Non-pigmented ciliary epithelial cell (primary cell): ENCODE measurements at regions not wholly inside any gene's neighbourhood (a gene's known extent, or its start where the extent isn't known, plus 50 kb on each side); places are given as distances from the start of the nearest gene placed in this dataset.
A peak's percentile ranks its signal among the peaks of the same experiment; 100 is the strongest.

Experiments used
- DNase-seq: peaks from one replicate; pipeline ENCODE4 v3.0.0-alpha.2; 2010; ENCODE audit warnings: low read depth

DNA sequence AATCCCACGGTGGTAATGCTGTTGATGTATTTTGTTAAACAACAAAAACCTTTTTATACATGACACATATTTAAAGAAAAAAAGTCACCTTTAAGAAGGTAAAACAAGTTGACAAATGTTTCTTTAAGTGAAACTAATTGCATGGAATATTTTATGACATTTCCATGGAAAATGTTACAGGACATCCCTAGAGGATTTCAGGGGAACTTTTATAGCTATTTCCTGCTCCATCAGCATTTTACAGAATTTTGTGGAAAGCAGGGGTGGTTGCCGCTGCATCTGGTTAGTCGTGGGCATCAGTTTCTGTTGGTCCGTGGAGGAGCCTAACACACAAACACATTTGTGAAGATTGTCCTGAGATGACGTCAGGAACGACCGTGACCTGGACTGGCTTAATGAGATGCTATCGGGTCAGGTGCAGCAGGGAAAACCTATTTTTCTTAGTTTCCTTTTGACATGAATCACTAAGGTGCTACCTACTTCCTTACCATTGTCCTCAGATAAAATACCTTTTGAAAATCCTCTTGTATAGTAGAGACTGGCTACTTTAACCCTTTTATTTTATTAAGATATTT lies 305.1 kb downstream of the MAP2K6 start:
- no peak for DNase-seq

DNA sequence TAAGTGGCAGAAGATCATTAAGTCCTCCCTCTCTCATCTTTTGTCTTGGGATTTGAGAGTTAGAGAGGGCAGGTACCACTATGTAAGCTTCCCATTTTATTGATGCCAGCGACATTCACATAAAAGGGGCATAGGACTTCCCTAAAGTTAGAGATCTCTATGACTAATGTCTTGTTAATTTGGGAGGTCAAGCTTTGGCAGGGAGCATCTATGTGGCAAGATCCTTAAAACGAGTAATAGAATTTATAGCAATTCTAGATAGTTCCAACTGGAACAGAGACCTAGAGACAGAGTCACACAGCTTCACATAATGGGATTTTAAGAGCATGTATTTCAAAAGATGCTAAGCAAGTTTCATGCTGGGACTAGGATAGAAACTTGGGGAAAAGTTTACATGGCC lies 308.0 kb downstream of the MAP2K6 start:
- no peak for DNase-seq

DNA sequence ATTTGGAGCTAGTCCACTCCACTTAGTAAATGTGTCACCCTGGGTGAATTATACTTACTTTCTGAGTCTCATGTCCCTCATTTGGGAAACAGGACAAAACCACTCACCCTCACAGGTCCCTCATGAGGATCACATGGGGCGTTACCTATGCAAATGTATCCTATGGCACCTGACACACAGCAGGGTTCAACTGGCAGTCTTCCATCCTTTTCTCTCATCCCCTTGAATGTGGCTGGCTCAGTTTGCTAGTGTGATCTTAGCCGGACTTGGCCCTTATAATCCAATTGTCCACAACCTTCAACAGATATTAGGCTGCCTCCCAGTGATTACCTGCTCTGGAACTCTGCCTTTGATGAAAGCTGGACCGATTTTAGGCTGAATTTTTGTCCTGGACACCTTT lies 308.8 kb downstream of the MAP2K6 start:
- DNase-seq, result no peak

DNA sequence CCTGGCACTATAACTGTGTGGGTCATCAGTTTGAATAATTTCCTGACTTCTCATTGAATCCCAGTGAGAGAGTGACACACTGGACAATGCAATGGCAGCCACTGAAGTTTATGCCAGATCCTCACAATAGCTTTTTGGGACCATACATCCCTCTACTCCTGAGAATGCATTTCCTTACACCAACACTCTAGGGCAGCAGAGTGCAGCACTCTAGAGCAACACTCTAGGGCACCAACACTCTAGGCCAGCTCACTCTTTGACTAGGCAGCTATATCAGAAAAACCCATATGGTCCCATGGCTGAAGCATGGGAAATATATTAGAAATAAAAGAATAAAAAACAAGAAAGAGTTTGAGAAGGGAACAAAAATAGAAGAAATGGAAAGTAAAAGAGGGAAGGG lies 309.2 kb downstream of the MAP2K6 start:
- DNase-seq, result no peak

DNA sequence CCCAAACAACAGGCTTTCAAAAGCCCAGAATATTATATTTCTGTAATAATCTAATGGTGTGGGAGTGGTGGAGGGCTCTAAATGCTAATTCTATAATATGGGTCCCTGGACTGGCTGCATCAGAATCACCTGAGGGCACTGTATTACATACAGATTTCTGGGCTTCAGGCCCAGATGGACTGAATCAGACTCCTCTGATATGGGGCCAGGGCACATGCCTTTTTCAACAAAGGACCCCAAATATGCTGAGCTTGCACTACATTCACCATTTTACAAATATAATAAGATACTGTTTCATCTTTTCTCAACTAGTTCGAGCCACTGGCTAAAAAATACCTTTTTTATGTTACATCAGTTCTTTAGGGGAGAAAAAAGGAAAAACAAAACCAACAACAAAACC lies 309.7 kb downstream of the MAP2K6 start:
- no peak for DNase-seq

DNA sequence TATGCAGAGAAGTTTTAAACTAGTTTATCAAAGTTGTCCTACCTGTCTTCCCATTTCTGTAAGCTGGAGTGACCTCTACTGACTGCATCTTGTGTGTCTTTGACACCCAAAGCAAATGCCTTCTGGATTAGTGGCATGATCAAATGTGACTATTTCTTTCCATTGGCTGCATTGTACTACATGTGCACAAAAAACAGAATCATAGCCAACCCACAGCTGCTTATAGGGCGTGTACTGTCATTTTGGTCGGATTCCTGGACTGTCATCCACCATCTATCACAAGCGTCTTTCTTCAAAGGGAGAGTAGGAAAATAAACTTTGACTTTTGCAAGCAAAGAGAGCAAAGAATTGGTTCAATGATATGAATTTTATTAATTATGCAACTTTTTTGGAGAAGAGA lies 310.6 kb downstream of the MAP2K6 start:
- DNase-seq, result no peak

DNA sequence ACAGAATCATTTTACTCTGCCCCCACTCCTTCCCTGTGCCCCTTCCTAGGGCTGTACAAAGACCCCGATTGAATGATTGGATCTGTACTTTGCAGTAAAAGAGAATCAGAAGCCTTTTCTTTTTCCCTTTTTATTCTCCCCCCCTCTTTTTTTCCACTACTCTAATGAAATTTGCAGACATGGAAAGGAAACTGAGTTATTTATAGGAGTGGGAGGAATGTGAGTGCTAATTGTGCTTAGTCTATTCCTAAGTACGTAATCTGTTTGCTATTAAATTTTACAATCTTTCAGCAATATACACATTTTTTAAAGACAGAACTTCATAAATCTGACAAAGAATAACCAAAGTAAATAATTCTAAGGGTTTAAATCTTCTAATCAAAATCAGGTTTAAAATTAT lies 314.3 kb downstream of the MAP2K6 start:
- DNase-seq, result no peak

DNA sequence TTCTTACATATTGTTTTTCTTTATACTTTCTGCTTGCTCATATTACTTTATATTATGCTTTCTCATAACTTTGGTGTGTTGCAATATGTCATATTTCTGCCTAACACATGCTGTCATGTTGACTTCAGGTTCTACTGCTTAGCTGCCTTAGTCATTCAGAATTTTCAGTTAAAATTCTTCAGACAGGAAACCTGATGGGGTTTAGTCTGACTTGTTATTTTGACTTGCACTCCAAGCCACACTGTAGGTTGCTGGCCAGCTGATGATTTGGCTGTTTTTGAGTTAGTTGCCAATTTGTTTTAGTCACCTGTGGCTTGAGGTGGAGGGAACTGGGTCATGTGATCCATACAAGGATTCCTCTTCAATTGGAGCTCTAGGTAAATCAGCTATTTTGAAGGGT lies 315.4 kb downstream of the MAP2K6 start:
- DNase-seq, result peak; percentile 38

DNA sequence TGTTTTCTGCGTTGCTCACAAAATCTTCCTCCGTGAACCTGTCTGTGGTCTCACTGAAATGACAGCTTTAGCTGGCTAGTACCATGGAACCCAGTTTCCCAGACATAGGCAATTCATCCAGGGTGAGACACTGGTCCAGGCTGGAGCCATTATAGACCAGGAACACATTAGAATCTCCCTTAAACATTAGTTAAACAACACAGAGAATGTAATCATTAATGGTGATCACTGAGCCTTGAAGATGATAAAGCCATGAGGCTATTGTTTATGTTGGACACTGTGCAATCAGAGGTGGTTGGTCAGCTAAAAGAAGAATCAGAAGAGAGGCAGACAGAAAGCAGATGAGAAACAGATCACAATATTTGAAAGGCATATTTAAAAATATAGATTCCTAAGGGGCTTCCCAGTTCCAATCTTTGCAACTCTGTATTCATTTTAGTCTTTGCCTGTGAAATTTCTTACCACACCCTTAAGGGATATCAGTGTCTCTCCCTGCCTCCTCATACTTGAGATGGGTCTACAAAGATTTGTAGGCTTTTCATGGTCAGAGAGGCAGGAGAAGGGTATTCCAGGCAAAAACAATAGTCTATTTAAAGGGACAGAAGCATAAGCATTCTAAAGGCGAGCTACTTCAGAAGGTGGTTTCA lies 317.9 kb downstream of the MAP2K6 start:
- no peak for DNase-seq

DNA sequence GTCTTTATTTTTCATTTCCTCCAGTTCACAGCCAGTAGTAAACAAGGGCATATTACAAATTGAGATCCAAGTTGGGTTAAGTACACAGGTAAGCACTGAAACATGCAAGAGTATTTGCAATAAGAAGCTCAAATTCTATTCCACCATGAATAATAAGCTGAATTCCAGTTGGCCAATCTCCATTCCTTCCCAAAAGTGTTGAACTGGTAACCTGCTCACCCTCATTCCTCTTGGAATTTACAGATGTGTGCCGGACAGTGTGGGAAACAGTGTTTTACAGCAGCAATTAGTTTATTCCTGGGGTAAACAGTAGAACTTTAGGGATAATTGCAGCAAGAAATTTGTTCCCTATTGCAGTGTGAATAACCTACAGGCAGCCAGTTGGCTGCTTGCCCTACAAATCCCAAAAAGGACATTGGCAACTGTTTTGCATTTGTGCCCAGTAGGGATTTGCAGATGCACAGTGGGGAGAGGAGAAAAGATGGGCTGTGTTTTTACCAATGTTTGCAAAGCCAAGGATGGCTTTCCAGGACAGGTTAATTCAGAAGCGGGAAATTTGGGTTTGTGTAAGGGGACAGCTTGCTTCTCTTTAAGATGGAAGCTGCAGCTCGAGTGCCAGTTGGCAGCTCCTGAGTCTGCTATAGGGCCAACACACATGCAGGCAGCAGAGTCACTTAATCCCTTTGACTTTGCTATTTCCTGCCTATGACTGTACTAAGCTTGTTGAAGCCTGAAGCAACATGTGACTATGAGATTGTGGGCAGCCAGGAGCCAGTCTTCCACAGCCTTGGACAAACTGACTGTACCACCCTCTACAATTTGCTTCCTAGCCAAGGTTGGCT lies 318.9 kb downstream of the MAP2K6 start:
- peak; percentile 61 for DNase-seq

DNA sequence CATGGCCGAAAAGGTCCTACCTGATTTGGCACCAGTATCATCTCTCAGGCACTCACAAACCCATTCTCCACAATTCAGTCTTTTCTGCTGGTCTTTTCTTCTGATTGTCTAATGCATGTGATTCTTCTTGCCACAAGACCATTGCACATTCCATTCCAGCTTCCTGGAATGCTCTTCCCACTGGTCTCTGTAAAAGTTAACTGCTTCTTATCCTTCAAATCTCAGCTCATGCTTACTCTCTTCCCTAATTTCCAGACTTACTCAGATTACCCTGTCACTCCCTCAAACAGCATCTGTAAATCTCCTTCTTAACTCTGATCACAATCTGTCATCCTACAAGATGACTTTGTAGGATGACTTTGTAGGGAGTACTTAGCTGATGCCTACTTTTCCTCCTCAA lies 320.2 kb downstream of the MAP2K6 start:
- no peak for DNase-seq

DNA sequence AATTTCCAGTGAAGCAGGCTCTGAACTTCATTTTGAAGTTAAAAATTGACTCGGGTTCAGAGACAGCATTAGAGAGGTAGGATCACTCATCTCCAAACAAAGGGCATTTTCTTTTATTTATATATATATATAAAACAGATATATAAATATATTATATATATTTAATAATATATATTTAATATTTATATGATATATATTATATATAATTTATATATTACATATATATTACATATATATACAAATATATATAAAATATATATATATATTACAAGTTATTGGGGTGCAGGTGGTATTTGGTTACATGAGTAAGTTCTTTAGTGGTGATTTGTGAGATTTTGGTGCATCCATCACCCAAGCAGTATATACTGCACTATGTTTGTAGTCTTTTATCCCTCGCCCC lies 320.8 kb downstream of the MAP2K6 start:
- DNase-seq, result no peak

DNA sequence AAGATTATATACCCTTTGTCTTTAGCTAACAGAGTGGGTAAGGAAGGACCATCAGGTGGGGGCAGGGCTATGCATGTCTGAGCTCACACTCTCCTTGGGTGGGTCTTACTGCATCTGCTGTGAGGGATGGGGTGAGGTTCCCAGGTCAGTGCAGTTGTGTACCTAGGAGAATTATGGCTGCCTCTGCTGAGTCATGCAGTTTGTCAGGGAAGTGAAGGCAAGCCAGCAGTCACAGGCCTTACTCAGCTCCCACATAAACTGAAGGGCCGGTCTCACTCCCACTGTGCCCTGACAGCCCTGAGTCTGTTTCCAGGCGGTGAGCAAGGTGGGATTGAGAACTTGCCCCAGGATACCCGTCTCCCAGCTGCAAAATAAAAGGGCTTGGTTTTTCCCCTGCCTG lies 328.6 kb downstream of the MAP2K6 start:
- DNase-seq, result no peak

DNA sequence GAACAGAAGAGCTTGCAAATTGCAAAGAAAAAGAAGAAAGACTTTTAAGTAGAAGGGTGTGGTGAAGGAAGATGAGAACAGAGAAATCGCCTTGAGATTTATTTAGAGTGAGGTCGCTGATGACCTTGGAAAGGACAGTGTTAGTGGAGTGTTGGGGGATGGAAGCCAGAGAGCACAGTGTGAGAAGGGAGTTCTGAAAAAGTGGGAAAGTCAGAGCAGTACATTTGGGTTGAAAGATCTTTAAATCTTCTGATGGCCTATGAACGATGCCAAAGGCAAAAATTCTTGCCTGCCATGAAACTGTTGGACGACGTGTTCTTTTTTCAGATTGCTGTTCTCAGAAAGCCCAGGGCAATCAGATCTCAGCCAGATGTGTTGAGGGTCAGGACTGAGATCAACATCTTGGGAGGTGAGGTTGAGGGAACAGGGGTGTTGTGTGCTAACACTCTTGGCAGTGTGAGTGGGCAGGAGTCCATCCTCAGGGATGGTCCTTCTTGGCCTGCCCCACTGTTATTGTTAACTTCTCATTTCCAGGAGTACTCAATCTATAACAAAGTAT lies 330.1 kb downstream of the MAP2K6 start:
- DNase-seq, result no peak

DNA sequence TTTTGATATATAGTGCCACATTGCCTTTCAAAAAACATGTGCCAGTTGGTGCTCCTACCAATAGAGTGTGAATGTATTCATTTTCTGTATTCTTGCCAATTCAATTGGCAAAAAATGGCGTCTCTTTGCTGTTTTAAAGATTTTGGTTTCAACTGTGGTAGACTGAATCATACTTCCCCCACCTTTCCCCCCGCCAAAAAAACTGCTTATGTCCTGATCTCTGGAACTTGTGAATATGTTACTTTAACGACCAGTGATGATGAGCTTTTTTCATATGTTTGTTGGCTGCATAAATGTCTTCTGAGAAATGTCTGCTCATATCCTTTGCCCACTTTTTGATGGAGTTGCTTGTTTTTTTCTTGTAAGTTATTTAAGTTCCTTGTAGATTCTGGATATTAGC lies 325.1 kb upstream of the KCNJ16 start:
- no peak for DNase-seq

DNA sequence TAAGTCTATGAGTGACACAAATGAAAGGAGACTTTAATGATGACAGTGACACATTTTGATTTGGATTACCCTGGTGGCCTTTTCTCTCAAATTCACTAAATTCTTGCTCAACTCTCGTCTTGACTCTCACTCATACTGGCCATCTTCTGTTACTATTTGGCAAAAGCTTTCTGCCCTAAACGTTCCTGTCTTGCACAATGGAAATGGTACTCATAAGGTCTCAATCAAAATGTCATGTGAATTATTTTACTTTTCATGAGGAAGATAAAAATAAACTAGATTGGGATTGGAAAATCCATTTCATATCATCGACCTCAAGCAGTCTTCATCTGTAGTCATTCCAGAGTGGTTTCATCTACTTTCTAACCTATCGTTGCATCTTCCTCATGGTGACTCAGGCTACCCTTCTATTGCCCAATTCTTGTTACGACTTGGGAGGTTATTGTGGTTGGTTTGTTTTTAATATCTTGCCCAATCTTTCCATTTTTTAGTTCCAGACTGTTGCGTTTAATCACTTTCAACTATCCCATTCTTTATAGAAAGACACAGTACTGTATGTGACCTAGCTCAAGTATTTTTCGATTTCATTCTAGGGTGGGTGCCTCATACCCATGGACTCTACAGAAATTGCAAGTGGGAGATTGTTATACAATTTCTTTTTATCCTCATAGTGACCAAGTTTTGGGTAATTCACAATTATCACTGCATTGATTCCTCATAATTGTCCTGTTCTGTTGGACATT lies 317.2 kb upstream of the KCNJ16 start:
- DNase-seq, result peak; percentile 84

DNA sequence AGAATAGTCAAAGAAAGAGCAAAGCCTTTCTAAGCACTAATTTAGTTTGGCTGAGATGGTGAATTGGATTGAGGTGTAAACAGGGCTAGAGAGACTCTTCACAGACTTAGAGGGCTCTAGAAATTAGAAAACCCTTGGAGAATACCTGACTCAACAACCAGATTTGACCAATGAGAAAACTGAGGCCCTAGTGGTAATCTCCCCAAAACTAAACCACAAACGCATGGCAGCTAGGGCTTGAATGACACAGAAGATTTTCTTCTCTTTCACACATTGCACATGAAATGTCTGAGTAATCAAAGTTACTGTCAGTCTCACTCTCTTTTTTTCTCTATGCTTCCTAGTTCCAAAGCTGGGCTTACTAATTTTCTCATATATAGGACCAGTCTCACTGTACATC lies 314.5 kb upstream of the KCNJ16 start:
- DNase-seq, result no peak

DNA sequence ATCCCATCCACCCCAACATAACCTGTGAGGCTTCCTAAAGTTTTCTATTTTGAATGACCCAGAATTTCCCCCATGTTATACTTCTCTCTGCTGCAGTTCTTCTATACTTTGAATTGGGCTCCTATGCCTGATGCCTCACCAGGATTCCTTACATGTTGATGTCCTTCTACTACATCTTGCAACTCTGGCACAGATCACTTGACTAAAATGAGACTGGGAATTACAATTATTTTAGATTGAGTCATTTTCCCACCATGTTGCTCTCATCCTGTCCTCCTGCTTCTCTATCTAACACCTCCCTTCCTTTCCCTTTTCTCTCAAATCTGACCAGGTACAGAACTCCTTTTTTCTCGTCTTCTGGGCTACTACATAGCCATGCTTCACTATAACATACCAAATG lies 314.0 kb upstream of the KCNJ16 start:
- DNase-seq, result no peak

DNA sequence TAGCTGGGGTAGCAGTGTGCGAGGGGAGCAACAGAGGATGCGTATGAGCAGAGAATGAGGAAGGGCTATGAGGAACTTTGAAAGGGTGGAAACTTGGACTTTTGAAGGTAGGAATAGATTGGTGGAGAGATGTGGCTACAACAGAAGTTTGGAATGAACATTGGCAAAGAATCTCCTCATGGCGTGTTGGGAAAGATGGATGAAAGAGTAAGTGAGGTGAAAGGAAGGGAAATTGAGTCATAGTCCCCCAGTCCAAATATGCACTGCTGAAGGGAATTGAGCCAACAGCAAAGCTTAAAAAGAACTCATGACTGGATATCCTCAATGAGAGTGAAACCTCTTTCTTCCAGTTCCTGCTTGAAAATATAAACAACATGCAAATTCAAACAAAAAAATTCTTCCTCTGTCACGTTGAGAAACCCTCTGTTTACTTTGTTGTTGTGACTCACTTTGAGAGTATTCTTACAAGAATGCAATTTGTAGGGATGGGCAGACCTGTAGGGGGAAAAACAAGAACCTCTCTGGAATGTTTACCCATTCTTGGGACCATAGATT lies 313.2 kb upstream of the KCNJ16 start:
- DNase-seq, result peak; percentile 88

DNA sequence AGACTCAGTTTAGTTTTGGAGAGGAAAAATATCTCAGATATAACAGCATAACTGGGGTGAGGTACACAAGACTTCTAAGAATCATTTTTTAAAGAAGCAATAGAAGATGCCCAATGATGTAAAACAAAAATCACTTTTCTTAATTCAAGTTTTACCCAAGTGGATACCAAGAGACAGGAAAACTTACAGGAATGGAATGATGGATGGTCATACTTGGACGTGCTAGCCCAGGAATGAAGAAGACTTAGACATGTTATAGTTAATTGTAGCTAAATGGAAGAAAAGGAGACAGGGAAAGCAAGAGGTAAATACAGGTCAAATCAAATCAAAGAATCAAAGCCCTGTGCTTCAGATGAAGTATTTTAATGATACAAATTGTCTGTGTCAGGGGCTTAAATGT lies 312.7 kb upstream of the KCNJ16 start:
- no peak for DNase-seq

DNA sequence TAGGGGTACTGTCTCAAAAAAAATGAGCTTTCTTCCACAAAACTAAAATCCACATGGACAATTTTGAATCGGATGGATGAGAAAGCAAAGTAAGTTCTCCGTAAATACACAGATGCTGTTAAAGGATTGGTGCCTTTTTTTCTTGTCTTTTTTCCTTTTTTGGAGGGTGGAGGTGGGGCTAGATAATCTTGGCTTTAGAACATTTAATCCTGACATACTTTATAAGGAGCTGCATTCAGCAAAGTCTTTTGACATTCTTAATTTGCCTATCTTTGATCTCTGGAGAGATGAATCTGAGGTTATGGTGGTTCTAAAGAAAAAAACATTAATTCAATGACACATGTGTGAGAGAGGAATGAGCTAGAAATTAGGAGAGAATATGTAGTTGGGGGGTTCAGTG lies 312.3 kb upstream of the KCNJ16 start:
- no peak for DNase-seq

DNA sequence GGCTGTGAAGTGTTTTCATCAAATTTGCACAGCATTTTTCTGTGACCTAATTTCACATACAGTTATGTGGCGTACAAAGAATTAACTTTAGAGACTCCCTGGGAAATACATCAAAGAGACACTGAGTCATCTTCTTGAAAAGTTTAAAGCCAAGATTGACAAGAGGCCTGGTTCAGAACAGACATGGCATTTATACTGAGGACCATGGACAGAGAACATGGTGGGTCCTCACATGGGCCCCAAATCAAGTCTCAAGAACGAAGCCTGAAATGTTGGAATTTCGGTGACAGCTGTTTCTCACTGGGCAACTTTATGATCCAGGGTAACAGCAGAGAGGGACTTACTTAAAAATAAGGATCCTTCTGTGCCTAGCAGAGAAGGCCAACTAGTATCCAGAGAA lies 311.5 kb upstream of the KCNJ16 start:
- DNase-seq, result no peak
